Stimulated activated CD8-positive, alpha-beta memory T cell treated with anti-CD3 and anti-CD28 coated beads, Interleukin-2, amount 100 ng/mL, for 48 hours (primary cell): ENCODE measurements at regions not wholly inside any gene's neighbourhood (a gene's known extent, or its start where the extent isn't known, plus 50 kb on each side); places are given as distances from the start of the nearest gene placed in this dataset.
"Not testable (repeated sequence)": the region's sequence is repeated elsewhere in the genome, so short reads cannot be mapped to it uniquely, and the experiment has no call there.

Experiments used
- DNase-seq, 2 donors: peaks; one replicate each; pipeline ENCODE4 v3.0.0-alpha.2; 2020; ENCODE audit warnings: low read depth in 2 of 2

- DNase-seq = not testable (repeated sequence)
These were observed 130.1 kb upstream of the FRG1 start for GRCh38 chr4:189810318-189811181.

DNA sequence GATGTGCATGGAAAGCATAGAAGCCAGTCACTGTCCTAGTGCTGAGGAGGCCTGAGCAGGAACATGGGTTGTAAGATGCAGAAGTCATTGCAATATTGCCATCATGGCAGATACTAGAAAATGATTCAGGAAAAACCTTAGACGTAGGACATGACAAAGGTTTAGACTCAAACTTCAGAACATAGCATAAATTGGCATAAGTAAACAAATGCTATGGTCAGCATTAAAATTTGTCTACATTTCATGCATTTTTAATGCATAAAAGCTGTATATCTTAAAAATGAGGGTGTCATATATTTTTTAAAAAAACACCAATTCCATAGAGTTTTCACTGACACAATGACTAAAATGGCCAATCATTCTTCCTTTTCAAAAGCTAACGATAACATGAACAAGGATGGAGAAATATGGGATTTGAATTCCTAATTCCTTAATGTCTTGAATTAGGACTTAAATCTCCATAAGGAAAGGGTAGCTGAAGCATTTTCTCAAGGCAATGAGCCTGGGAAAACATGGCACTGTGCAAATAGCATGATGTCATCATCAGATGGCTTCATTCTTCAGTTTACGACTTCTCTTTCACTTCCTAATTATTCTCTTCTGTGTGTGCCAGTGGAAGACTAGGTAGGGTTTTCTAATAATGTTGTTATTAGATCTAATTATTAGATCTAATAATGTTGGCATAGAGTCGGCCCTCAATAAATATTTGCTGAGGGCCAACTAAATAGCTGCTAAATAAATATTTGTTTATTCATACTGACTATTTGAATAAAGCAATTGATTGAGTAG is 125.1 kb upstream of the FRG1 start:
- no peak for DNase-seq

GRCh38 chr4:189822326-189822725 is 118.3 kb upstream of the FRG1 start:
- DNase-seq = no peak

GRCh38 chr4:189823591-189823990 is 117.1 kb upstream of the FRG1 start:
- DNase-seq = no peak

DNA sequence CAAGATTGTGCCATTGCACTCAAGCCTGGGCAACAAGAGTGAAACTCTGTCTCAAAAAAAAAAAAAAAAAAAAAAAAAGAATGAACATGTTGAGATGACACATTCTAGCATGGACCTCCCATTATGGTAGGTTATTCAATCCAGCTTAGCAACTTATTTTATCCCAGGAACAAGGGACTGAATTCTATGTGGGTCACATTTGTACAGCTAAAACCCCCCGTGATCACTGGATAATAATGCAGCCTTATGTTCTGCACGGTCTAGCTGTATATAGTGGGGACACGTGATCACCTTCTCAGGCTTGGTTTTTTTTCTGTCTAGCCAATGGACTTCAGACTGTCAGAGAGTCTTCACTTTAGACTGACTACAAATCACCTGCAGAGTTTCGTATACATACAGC is 115.2 kb upstream of the FRG1 start:
- no peak for DNase-seq

GRCh38 chr4:189826657-189827056 is 114.0 kb upstream of the FRG1 start:
- DNase-seq = no peak

DNA sequence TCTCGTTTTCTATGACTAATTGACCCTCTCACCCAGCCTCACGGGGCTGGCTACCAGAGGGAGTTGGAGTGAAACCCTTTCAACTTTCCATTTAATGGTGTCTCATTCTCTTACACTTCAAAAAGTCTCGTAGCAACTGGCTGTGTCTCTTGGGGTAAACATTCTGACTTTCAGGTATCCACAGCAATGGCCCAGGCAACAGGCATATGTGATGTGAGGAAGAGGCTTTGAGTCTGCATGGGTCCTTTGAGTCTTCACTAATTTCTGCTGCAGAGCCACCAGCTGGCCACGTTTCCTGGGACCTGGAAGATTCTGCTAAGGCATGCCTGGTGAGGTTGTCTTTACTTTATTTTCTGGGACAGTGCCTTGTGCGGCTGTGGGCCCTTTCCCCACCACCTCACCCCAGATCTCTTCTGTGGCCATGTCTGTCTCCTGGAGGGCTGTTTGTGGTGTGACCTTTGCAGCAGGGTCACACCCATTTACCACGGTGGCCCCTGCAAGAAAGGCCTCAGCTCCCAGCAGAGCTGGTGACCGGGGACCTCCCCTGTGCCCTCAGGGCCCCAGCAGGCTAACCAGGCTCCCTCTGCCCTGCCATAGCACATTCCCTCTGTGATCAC is 112.5 kb upstream of the FRG1 start:
- no peak for DNase-seq

GRCh38 chr4:189832528-189832927 is 108.1 kb upstream of the FRG1 start:
- DNase-seq = no peak

GRCh38 chr4:189834616-189835015 is 106.1 kb upstream of the FRG1 start:
- no peak for DNase-seq

DNA sequence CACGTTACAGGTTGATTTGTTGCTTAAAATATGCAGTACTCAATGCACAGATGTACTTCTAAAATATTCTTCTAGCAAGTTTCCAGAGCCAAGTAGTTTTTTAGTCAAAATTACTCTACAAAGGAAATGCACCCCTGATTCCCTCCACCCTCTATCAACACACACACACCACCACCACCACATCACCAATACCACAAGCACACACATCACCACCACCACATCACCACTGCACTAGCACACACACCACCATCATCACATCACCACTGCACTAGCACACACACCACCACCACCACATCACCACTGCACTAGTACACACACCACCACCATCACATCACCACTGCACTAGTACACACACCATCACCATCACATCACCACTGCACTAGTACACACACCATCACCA is 105.2 kb upstream of the FRG1 start:
- no peak for DNase-seq

DNA sequence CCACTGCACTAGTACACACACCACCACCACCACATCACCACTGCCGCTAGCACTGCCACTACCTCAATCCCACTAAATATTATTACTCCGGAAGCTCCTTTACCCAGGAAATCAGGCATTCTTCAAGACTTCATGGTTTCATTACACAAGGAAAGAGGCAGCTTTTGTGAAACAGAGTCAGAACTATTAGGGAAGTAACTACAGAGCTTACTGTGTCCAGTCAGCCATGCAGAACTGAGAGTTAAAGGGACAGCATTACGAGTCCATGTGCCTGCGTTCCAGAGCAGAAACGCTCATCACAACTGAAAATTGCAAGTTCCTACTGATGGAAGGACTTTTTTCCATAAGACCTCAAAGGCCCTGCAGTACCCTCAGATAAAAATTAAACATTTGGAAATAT is 103.2 kb upstream of the FRG1 start:
- no peak for DNase-seq

DNA sequence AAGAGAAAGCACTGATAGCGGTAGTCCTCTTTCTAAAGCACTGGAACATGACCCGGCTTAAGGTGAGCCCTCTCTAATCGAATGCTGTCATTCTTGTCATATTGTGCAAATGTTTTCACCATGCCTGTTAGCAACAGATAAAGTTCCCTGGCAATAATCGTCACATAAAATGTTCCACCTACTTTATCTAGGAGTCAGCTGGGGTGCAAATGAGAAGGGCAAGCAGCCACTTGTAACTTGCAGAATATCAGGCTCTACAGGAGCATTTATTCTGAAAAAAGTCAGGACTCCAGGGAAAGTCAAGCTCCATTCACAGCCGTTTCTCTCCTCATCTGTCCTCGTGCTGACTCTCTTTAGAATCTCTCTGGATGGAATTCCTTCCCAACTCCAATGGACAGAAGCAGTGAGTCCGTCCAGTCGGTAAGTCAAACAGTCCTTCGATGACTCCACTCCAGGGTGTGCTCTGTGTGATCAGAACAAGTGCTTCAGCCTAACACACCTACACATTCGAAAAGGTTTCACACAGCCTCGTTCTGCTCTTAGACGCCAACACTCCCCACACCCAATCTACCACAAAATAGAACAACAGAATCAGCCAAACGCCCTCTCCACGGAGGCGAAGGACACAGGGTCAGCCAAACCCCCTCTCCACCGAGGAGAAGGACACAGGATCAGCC is 101.7 kb upstream of the FRG1 start:
- DNase-seq = no peak

DNA sequence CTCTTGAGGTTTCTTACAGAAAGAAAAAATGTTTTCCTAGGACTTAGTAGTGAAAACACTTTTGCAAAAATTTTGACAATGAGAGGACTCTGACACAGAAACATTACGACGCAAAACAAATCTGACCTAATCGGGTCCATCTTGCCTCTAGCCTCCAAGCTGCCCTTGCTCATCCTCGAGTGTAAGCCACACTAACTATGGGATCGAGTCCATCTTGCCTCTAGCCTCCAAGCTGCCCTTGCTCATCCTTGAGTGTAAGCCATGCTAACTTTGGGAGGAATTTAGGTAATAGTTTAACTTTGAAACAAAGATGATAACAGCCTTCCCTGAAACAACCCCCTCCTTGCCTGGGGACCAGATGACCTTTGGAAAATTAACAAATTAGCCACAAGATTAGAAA is 100.3 kb upstream of the FRG1 start:
- no peak for DNase-seq

DNA sequence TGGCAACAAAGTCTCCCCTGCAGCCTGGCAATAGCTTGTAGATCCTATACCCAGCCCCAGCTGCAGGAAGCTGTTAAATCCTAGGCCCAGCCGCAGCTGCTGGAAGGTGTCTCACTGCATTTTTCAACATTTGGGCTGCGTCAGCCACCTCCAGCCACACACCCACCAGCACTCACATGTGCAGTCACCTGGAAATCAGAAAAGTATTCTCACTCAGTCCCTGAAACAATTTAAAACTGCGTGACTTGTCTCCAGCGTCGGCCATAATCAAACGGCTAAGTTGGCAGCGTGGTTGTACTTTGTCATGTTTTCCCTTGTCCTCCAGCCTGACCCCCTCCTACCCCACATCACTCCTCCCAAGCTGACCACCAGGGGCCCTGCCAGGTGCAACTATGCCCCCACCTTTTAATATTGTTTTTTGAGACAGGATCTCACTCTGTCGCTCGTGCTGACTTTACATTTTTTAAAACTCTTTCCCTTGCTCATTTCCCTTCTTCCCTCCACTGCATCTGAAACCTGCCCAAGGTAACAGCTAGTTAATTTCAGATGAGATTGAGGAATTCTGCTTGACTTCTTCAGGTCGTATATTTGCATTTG is 97.2 kb upstream of the FRG1 start:
- DNase-seq = no peak

DNA sequence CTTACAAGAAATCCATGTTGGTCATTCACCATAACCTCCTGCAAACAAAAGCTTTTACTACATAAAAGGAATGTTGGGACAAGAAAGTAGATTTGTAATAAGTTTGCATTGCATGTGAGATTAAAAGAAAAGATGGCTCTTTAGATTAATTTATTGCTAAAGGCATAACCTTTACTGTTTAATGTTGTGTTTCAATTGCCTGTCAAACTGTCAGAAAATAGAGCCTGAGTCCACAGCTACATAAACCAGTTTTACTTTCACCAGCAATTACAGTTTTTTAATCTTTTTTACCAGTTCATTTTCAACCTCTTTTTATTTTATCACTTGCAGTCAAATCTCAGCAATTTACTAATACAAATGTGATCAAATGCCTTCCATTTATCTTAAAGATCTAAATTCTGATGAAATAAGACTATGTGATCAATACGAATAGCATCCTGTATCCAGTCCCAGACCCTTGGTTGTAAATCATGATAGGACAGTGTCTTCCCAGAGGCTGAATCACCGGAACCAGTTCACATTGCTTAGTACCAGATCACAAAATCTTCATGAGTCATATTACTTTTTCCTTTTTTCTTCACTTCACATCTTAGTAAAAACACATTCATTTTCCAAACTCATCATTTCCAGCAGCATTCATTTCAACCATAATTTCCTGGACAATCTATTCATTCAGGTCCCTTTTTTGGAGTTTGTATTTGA is 95.4 kb upstream of the FRG1 start:
- no peak for DNase-seq

GRCh38 chr4:189846094-189846493 is 94.6 kb upstream of the FRG1 start:
- DNase-seq = not testable (repeated sequence)

DNA sequence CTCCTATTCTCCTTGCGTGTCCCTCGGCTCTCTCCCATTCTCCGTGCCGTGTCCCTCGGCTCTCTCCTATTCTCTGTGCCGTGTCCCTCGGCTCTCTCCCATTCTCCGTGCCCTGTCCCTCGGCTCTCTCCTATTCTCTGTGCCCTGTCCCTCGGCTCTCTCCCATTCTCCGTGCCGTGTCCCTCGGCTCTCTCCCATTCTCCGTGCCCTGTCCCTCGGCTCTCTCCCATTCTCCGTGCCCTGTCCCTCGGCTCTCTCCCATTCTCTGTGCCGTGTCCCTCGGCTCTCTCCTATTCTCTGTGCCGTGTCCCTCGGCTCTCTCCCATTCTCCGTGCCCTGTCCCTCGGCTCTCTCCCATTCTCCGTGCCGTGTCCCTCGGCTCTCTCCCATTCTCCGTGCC is 94.1 kb upstream of the FRG1 start:
- DNase-seq = not testable (repeated sequence)

DNA sequence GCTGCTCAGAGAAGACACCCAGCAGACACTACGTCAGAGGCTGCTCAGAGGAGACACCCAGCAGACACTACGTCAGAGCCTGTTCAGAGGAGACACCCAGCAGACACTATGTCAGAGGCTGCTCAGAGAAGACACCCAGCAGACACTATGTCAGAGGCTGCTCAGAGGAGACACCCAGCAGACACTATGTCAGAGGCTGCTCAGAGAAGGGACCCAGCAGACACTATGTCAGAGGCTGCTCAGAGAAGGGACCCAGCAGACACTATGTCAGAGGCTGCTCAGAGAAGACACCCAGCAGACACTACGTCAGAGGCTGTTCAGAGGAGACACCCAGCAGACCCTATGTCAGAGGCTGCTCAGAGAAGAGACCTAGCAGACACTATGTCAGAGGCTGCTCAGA is 92.0 kb upstream of the FRG1 start:
- not testable (repeated sequence) for DNase-seq

DNA sequence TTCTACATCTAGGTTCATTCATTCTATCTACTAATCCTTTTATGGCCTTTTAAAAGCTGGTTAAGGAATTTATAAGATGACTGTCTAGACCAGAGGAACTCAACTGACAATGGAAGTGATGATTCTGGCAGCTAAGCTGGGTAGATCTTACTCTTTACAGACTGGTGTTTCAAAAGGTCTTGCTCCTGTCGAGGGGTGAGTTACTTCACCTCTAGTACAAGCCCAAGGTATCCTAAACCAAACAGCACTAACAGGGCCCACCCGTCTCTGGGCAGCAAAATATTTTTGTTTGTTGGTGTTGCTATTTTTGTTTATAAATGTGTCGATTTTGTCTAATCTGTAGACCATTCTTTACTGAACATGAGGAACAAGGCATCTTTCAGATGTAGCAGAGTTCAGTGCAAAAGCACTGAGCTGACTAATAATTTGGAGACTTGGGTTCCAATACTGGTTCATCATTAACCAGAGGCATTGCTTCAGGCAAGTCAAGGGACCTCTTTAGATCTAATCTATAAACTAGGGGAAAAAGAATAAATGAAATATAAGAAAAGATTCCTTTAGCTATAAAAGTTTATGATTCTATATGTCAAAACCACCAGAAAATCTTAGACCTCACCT is 90.3 kb upstream of the FRG1 start:
- no peak for DNase-seq

GRCh38 chr4:189858435-189858834 is 82.2 kb upstream of the FRG1 start:
- no peak for DNase-seq

- DNase-seq = no peak
These were observed 79.6 kb upstream of the FRG1 start for GRCh38 chr4:189861101-189861500.
